HL-60 (cell line): ENCODE measurements at regions not wholly inside any gene's neighbourhood (a gene's known extent, or its start where the extent isn't known, plus 50 kb on each side); places are given as distances from the start of the nearest gene placed in this dataset.

Experiments used
- DNase-seq, 2 experiments: peaks; one replicate each; pipeline ENCODE4 v3.0.0-alpha.2; 2010 to 2020; ENCODE audit warnings: low read depth in 1 of 2, low spot score in 1 of 2
- H3K27ac ChIP-seq: fragments of 250-450 bp; sonication (Bioruptor Pico); replicated peaks from 2 replicates; pipeline ENCODE4 v1.5.1; 2020; ENCODE audit warnings: mild to moderate bottlenecking, moderate library complexity
- H3K27me3 ChIP-seq: fragments of 250-450 bp; sonication (Bioruptor Pico); 2 replicates; pipeline ENCODE4 v1.5.1; 2021; ENCODE audit warnings: mild to moderate bottlenecking, moderate library complexity; ENCODE audit not compliant: insufficient read depth, poor library complexity, severe bottlenecking
- H3K4me3 ChIP-seq: replicated peaks from 2 replicates; pipeline ENCODE4 v1.5.1; 2011; ENCODE audit warnings: mild to moderate bottlenecking, control low read depth, low read length; ENCODE audit not compliant: insufficient read depth
- CTCF ChIP-seq: IDR thresholded peaks from one replicate; pipeline ENCODE4 v1.5.1; 2011; ENCODE audit warnings: low read length, control low read depth, inconsistent platforms; ENCODE audit not compliant: insufficient read depth
- GABPA ChIP-seq: IDR thresholded peaks from 2 replicates; pipeline ENCODE4 v1.6.1; 2012; ENCODE audit warnings: low read depth
- POLR2AphosphoS5 ChIP-seq: IDR thresholded peaks from 2 replicates; pipeline ENCODE4 v1.6.1; 2012; ENCODE audit warnings: low read depth
- REST ChIP-seq: IDR thresholded peaks from 2 replicates; pipeline ENCODE4 v1.6.1; 2012; ENCODE audit warnings: low read depth; ENCODE audit not compliant: insufficient replicate concordance
- SPI1 ChIP-seq: IDR thresholded peaks from 2 replicates; pipeline ENCODE4 v1.6.1; 2012; ENCODE audit warnings: low read depth, mild to moderate bottlenecking, borderline replicate concordance

DNA sequence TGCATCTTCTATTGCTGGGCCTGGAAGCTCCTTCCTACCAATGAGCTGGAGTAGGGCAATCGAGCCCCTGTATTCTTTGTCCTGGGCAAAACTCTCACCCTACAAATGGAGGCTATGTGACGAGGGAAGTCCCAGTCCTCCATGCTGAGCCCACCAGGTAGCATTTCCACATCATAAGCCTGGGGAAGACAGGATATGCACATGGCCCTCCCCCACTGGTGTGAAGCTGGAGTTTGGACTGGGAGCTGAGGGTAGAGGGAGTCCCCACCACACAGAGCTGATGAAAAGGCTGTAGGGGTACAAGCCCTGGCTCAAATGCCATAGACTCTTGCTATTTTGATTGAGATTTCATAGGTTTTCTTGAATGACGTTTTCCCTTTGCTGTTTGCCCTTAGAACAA is 99.5 kb upstream of the FOXC1 start:
- no peaks in the 10 kb centered on the region for H3K27me3 ChIP-seq
- no peak overlapping the region for H3K27ac ChIP-seq
- no peak for DNase-seq
- TF ChIP-seq POLR2AphosphoS5 = no peak
- no peak for TF ChIP-seq CTCF
- TF ChIP-seq REST = no peak
- TF ChIP-seq SPI1 = no peak
- TF ChIP-seq GABPA = no peak
- H3K4me3 ChIP-seq = no peak overlapping the region

DNA sequence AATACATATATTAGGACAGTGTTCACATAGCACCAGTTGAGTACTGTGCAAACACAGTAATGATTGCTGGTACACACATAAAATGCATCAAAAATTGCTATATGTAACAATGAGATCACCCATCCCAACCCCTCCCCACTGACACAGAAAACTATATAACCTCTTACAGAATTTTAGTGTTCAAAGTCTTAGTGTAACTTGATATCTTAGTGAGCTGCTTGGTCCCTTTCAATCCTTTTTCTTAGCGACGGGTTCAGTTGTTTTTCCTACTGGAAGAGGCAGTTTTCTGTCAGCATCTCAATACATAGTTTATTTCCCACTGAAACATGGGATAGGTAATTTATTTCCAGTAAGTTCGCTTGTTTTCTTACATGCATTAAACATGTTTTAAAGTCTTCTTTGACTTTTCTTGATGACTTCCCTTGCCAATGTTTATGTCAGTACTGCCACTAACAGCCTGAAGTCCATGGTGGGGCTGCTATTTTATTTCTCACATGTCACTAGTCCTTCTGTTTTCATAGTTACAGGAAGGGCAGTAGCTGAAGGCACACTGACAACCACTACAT is 96.4 kb upstream of the FOXC1 start:
- no peak for TF ChIP-seq CTCF
- no peak for TF ChIP-seq POLR2AphosphoS5
- no peak for TF ChIP-seq REST

GRCh38 chr6:1514078-1514477 is 95.6 kb upstream of the FOXC1 start:
- Histone ChIP-seq H3K27ac (no peak overlapping the region), H3K4me3 (no peak overlapping the region), H3K27me3 (no peaks in the 10 kb centered on the region)
- TF ChIP-seq REST (no peak), CTCF (no peak), GABPA (no peak), POLR2AphosphoS5 (no peak), SPI1 (no peak)
- no peak for DNase-seq

More for the DNA sequence above, 96.4 kb upstream of the FOXC1 start:
- Histone ChIP-seq H3K27me3 (no peaks in the 10 kb centered on the region), H3K4me3 (no peak overlapping the region), H3K27ac (no peak overlapping the region)
- DNase-seq = no peak
